HEK293 (cell line): ENCODE measurements at regions not wholly inside any gene's neighbourhood (a gene's known extent, or its start where the extent isn't known, plus 50 kb on each side); places are given as distances from the start of the nearest gene placed in this dataset.

Experiments
- HOXC10 ChIP-seq: sonication (generic); formaldehyde crosslinking; IDR thresholded peaks from 2 replicates; pipeline ENCODE4 v1.8.1; 2023; ENCODE audit warnings: mild to moderate bottlenecking, missing genetic modification reagents
- ZNF311 ChIP-seq: fragments of 450-650 bp; formaldehyde crosslinking; IDR thresholded peaks from 2 replicates; pipeline ENCODE4 v1.5.1; 2017; ENCODE audit warnings: missing biosample characterization, missing genetic modification characterization, borderline replicate concordance
- ZNF560 ChIP-seq: fragments of 450-650 bp; formaldehyde crosslinking; IDR thresholded peaks from 2 replicates; pipeline ENCODE4 v1.5.1; 2017; ENCODE audit warnings: missing biosample characterization, missing genetic modification characterization, borderline replicate concordance
- ZNF843 ChIP-seq: fragments of 450-650 bp; formaldehyde crosslinking; IDR thresholded peaks from 2 replicates; pipeline ENCODE4 v1.5.1; 2016; ENCODE audit warnings: missing biosample characterization, missing genetic modification characterization
- TF ChIP-seq, protein P1 (sequence below): fragments of 450-650 bp; formaldehyde crosslinking; IDR thresholded peaks from 2 replicates; pipeline ENCODE4 v1.5.1; 2016; ENCODE audit warnings: missing biosample characterization, missing genetic modification characterization

GRCh38 chr20:57049296-57049695 lies 217.1 kb downstream of the BMP7 start:
- TF ChIP-seq ZNF311 (no peak), ZNF560 (tag by site-specific recombination) (no peak), ZNF843 (tag by site-specific recombination) (no peak), HOXC10 (CRISPR knock-in tag) (no peak)
- TF ChIP-seq, protein P1, sequence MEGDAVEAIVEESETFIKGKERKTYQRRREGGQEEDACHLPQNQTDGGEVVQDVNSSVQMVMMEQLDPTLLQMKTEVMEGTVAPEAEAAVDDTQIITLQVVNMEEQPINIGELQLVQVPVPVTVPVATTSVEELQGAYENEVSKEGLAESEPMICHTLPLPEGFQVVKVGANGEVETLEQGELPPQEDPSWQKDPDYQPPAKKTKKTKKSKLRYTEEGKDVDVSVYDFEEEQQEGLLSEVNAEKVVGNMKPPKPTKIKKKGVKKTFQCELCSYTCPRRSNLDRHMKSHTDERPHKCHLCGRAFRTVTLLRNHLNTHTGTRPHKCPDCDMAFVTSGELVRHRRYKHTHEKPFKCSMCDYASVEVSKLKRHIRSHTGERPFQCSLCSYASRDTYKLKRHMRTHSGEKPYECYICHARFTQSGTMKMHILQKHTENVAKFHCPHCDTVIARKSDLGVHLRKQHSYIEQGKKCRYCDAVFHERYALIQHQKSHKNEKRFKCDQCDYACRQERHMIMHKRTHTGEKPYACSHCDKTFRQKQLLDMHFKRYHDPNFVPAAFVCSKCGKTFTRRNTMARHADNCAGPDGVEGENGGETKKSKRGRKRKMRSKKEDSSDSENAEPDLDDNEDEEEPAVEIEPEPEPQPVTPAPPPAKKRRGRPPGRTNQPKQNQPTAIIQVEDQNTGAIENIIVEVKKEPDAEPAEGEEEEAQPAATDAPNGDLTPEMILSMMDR = no peak
